D721Med (cell line): ENCODE measurements at regions not wholly inside any gene's neighbourhood (a gene's known extent, or its start where the extent isn't known, plus 50 kb on each side); places are given as distances from the start of the nearest gene placed in this dataset.

Experiments
- DNase-seq: peaks from one replicate; pipeline ENCODE4 v3.0.0; 2011; ENCODE audit warnings: low spot score; ENCODE audit not compliant: insufficient read length
- FAIRE-seq: peaks from 2 replicates; lab custom pipeline; 2011; peaks lifted over from hg19 to GRCh38; lab: Jason Lieb, UNC
- CTCF ChIP-seq: IDR thresholded peaks from 2 replicates; pipeline ENCODE4 v1.5.1; 2012; ENCODE audit warnings: mild to moderate bottlenecking, control low read depth; ENCODE audit not compliant: insufficient read depth; ENCODE audit errors: missing control alignments

DNA sequence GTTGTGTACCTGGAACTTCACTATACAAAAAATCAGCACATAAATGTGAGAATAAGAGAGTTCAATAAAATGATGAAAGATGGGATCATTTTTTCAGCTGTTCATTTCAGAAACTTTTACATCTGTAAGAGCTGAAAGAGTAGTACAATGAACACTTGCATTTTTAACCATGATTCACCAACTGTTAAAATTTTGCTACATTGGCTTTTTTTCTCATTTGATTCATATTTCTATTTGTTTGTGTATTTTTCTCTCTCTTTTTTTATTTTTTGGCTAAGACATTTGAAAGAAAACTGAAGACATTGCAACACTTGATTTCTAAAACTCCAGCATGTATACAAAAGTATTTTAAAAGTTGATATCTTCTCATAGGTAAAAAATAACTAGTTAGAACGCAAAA, 98.3 kb upstream of the CDIN1 start:
- no peak for TF ChIP-seq CTCF
- no peak for DNase-seq
- FAIRE-seq = no peak

- FAIRE-seq (no peak), DNase-seq (no peak)
Observed at GRCh38 chr15:36483409-36483808, 96.0 kb upstream of the CDIN1 start.

DNA sequence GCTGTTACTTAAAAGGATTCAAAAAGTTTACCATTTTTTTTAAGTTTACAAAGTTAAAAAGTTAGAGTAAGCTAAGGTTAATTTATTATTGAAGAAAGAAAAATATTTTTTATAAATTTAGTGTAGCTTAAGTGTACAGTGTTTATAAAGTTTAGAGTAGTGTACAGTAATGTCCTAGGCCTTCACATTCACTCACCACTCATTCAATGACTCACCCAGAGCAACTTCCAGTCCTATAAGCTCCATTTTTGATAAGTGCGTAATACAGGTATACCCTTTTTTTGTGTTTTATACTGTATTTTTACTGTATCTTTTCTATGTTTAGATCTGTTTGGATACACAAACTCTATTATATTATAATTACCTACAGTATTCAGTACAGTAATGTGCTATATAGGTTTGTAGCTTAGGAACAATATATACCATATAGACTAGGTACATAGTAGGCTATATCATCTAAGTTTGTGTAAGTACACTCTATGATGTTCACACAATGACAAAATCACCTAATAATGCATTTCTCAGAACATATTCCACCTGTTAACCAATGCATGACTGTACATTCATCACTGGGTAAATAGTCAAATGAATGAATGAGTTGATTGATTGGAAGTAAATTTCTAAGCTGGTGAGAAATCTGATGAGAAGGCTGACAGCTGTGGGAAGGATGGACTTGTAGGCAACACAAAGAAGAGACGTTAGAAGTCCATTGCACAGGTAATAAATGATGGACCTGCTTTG, 95.2 kb upstream of the CDIN1 start:
- no peak for TF ChIP-seq CTCF
- no peak for DNase-seq
- FAIRE-seq = no peak

More at GRCh38 chr15:36483409-36483808, 96.0 kb upstream of the CDIN1 start:
- TF ChIP-seq CTCF = no peak

GRCh38 chr15:36491912-36492311, 87.5 kb upstream of the CDIN1 start:
- TF ChIP-seq CTCF = no peak
- DNase-seq (no peak), FAIRE-seq (no peak)

DNA sequence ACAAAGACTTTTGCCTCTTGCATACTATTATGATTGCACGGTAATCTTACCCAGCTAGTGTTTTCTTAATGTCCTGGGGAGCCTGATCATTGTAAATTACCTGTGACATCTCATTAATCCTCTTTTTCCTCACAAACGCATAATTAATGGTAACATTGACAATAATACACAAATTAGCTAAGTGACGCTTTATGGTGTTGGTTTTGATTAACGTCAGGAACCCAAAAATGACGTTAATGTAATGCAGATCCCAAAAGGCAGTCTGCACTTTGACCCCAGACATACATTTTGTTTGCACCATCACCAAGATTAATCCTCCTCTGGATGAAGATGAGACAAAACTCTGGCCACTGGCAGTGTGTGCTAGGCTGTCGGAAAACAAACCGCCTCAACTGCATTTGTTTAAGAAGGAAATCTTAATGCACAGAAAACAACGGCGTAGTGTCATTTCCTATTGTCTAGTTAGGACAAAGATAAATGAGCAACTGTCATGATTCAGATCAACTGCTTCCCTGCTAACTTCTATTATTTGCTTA, 83.9 kb upstream of the CDIN1 start:
- FAIRE-seq = no peak
- no peak for TF ChIP-seq CTCF
- no peak for DNase-seq

GRCh38 chr15:36497901-36498300, 81.5 kb upstream of the CDIN1 start:
- no peak for DNase-seq
- no peak for TF ChIP-seq CTCF
- FAIRE-seq = no peak

DNA sequence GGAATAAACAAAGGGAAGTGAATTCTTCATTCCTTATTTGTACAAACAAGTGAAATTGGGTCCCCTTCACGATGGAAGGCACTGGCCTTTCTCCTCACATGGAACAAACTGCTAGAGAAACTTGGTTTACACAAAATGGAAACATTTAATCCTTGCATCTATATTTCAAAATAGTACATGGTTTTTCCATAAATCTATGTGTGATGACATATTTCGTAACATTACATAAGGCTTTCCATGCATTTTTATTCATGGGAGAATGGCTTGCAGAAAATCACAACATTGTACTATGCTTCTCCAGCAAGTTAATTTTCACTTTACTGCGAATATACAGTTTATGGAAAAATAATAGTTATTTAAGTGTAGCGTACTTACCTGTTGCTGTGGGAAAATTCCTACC, 81.0 kb upstream of the CDIN1 start:
- FAIRE-seq = no peak
- TF ChIP-seq CTCF = no peak
- DNase-seq = no peak
